ENCODE measurements at regions not wholly inside any gene's neighbourhood (a gene's known extent, or its start where the extent isn't known, plus 50 kb on each side); places are given as distances from the start of the nearest gene placed in this dataset.

- no peak overlapping the region for H3K9ac ChIP-seq (ENCODE audit: low read length)
- H2AFZ ChIP-seq (ENCODE audit: low read depth, low read length, severe bottlenecking): no peak overlapping the region
- H3K9me2 ChIP-seq (replicated peaks; ENCODE audit: insufficient read depth, low read length): no peaks in the 10 kb centered on the region
- H4K20me1 ChIP-seq (ENCODE audit: low read depth, low read length): no peaks in the 10 kb centered on the region
- H3K27ac ChIP-seq (ENCODE audit: low read depth, low read length): no peak overlapping the region
- no peak overlapping the region for H3K4me3 ChIP-seq (ENCODE audit: insufficient read depth, low read length, poor library complexity, severe bottlenecking)
- H3K79me2 ChIP-seq (ENCODE audit: insufficient read depth, low read length): no peaks in the 10 kb centered on the region
- no peak overlapping the region for H3K4me2 ChIP-seq (ENCODE audit: low read depth, low read length, poor library complexity, severe bottlenecking)
- no peaks in the 10 kb centered on the region for H3F3A ChIP-seq (ENCODE audit: insufficient read depth)
- TF ChIP-seq EZH2phosphoT487 (conservative IDR thresholded peaks at IDR 0.05; ENCODE audit: low read length): no peak
- TF ChIP-seq, protein P1, sequence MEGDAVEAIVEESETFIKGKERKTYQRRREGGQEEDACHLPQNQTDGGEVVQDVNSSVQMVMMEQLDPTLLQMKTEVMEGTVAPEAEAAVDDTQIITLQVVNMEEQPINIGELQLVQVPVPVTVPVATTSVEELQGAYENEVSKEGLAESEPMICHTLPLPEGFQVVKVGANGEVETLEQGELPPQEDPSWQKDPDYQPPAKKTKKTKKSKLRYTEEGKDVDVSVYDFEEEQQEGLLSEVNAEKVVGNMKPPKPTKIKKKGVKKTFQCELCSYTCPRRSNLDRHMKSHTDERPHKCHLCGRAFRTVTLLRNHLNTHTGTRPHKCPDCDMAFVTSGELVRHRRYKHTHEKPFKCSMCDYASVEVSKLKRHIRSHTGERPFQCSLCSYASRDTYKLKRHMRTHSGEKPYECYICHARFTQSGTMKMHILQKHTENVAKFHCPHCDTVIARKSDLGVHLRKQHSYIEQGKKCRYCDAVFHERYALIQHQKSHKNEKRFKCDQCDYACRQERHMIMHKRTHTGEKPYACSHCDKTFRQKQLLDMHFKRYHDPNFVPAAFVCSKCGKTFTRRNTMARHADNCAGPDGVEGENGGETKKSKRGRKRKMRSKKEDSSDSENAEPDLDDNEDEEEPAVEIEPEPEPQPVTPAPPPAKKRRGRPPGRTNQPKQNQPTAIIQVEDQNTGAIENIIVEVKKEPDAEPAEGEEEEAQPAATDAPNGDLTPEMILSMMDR (IDR thresholded peaks at IDR 0.05; ENCODE audit: insufficient read depth, low read length, poor library complexity, severe bottlenecking): no peak
- no peaks in the 10 kb centered on the region for H3K36me3 ChIP-seq (ENCODE audit: low read length)
- no peaks in the 10 kb centered on the region for H3K9me3 ChIP-seq (ENCODE audit: insufficient read depth, low read length)
- H3K27me3 ChIP-seq (ENCODE audit: low read length): no peaks in the 10 kb centered on the region
Measured at GRCh38 chr18:56381196-56381595, 257.2 kb downstream of the TXNL1 start.

DNA sequence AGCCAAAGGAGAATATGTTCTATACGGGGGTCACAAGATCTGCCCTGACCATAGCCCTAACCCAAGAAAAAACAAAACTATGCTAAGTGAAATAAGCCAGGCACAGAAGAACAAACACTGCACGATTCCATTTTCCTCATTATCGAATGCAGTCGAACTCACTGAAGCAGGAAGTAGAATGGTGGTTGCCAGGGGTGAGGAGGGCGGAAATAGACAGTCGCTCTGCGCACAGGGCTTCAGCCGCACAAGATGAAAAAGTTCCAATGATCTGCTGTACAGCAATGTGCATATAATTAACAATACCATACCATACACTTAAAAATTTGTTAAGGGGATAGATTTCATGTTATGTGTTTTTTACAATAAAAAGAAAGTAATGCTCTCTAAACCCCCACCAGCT is 257.7 kb downstream of the TXNL1 start:
- H3K9me3 ChIP-seq (ENCODE audit: insufficient read depth, low read length): no peaks in the 10 kb centered on the region
- no peak overlapping the region for H3K4me2 ChIP-seq (ENCODE audit: low read depth, low read length, poor library complexity, severe bottlenecking)
- H3K27ac ChIP-seq (ENCODE audit: low read depth, low read length): no peak overlapping the region
- no peaks in the 10 kb centered on the region for H3K27me3 ChIP-seq (ENCODE audit: low read length)
- no peaks in the 10 kb centered on the region for H3K9me2 ChIP-seq (replicated peaks; ENCODE audit: insufficient read depth, low read length)
- TF ChIP-seq, protein P1 (IDR thresholded peaks at IDR 0.05; ENCODE audit: insufficient read depth, low read length, poor library complexity, severe bottlenecking): no peak
- TF ChIP-seq EZH2phosphoT487 (conservative IDR thresholded peaks at IDR 0.05; ENCODE audit: low read length): no peak
- no peaks in the 10 kb centered on the region for H3K79me2 ChIP-seq (ENCODE audit: insufficient read depth, low read length)
- H3F3A ChIP-seq (ENCODE audit: insufficient read depth): no peaks in the 10 kb centered on the region
- H4K20me1 ChIP-seq (ENCODE audit: low read depth, low read length): no peaks in the 10 kb centered on the region
- H3K36me3 ChIP-seq (ENCODE audit: low read length): no peaks in the 10 kb centered on the region
- no peak overlapping the region for H2AFZ ChIP-seq (ENCODE audit: low read depth, low read length, severe bottlenecking)
- H3K9ac ChIP-seq (ENCODE audit: low read length): no peak overlapping the region
- no peak overlapping the region for H3K4me3 ChIP-seq (ENCODE audit: insufficient read depth, low read length, poor library complexity, severe bottlenecking)

GRCh38 chr18:56379256-56379655 is 259.1 kb downstream of the TXNL1 start:
- no peaks in the 10 kb centered on the region for H3K9me3 ChIP-seq (ENCODE audit: insufficient read depth, low read length)
- no peak overlapping the region for H3K4me3 ChIP-seq (ENCODE audit: insufficient read depth, low read length, poor library complexity, severe bottlenecking)
- H3K27me3 ChIP-seq (ENCODE audit: low read length): no peaks in the 10 kb centered on the region
- H4K20me1 ChIP-seq (ENCODE audit: low read depth, low read length): no peaks in the 10 kb centered on the region
- no peaks in the 10 kb centered on the region for H3K9me2 ChIP-seq (replicated peaks; ENCODE audit: insufficient read depth, low read length)
- H2AFZ ChIP-seq (ENCODE audit: low read depth, low read length, severe bottlenecking): no peak overlapping the region
- H3K36me3 ChIP-seq (ENCODE audit: low read length): no peaks in the 10 kb centered on the region
- H3K79me2 ChIP-seq (ENCODE audit: insufficient read depth, low read length): no peaks in the 10 kb centered on the region
- no peaks in the 10 kb centered on the region for H3F3A ChIP-seq (ENCODE audit: insufficient read depth)
- no peak overlapping the region for H3K27ac ChIP-seq (ENCODE audit: low read depth, low read length)
- H3K4me2 ChIP-seq (ENCODE audit: low read depth, low read length, poor library complexity, severe bottlenecking): no peak overlapping the region
- TF ChIP-seq EZH2phosphoT487 (conservative IDR thresholded peaks at IDR 0.05; ENCODE audit: low read length): no peak
- TF ChIP-seq, protein P1 (IDR thresholded peaks at IDR 0.05; ENCODE audit: insufficient read depth, low read length, poor library complexity, severe bottlenecking): no peak
- no peak overlapping the region for H3K9ac ChIP-seq (ENCODE audit: low read length)

Measured in SU-DHL-6 (cell line).